ENCODE measurements at regions not wholly inside any gene's neighbourhood (a gene's known extent, or its start where the extent isn't known, plus 50 kb on each side); places are given as distances from the start of the nearest gene placed in this dataset.

DNA sequence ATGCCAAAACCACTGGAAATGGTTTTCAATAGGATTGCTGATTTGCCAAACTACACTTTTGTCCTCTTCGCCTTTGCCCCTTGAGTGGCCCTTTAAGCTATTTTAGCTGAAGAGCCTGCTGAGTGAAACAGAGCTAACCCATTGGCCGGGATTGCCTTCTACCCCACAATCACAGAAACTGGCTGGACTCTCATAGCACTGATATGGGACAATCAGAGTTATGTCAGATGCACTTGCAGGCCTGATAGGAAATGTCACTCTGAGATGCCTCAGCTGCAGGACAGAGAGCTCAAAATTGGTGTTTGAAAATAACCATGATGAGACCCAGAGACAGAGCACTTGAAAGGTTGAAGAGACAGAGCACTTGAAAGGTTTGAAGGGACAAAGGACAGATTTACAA is 354.4 kb downstream of the BRINP2 start:
- H2AK9ac ChIP-seq (replicated peaks; ENCODE audit: low read depth, low read length, poor library complexity): no peak overlapping the region
- H3K4ac ChIP-seq (ENCODE audit: low read depth, low read length): no peak overlapping the region
- no peak overlapping the region for H3K27ac ChIP-seq (ENCODE audit: insufficient read depth, low read length)
- H3K56ac ChIP-seq (ENCODE audit: extremely low read depth, insufficient read depth, low read length): no peak overlapping the region
- DNase-seq (no peak), ATAC-seq (ENCODE audit: low read depth) (no peak)
- H3K18ac ChIP-seq (ENCODE audit: low read depth, low read length): no peak overlapping the region
- H3K9me3 ChIP-seq (ENCODE audit: control insufficient read depth, insufficient read depth, low read length): no peaks in the 10 kb centered on the region
- CTCF ChIA-PET: no interaction called here
- H3K27me3 ChIP-seq (ENCODE audit: control insufficient read depth, insufficient read depth, low read length): no peaks in the 10 kb centered on the region
- no peak overlapping the region for H3K4me3 ChIP-seq (ENCODE audit: insufficient read depth, low read depth, low read length)
- BruUV-seq (replicated peaks): no TSS peak
- dilution Hi-C loops (cut with HindIII; ENCODE audit: low sequenced_read_pairs, unreplicated experiment) (no loop called here), intact Hi-C loops (cut with micrococcal nuclease) (no loop called here), in situ Hi-C loops (cut with MboI; ENCODE audit: low sequenced_read_pairs) (no loop called here)
- H2BK5ac ChIP-seq (ENCODE audit: low read depth, low read length, poor library complexity, severe bottlenecking): no peak overlapping the region
- no peak overlapping the region for H4K8ac ChIP-seq (ENCODE audit: low read depth in 2 of 2, low read length in 2 of 2)
- POLR2A ChIA-PET (ENCODE audit: unreplicated experiment): no interaction called here
- H2BK15ac ChIP-seq (ENCODE audit: low read depth, low read length): no peak overlapping the region
- no peaks in the 10 kb centered on the region for H4K20me1 ChIP-seq (ENCODE audit: insufficient read depth, low read length)
- H3K9me1 ChIP-seq (ENCODE audit: insufficient read depth, low read length): no peaks in the 10 kb centered on the region
- TF ChIP-seq CEBPB (IDR thresholded peaks at IDR 0.05; ENCODE audit: low read depth, low read length) (no peak), RCOR1 (IDR thresholded peaks at IDR 0.05; ENCODE audit: insufficient replicate concordance, low read length) (no peak), MAZ (IDR thresholded peaks at IDR 0.05; ENCODE audit: borderline replicate concordance, low read depth, low read length) (no peak), RAD21 (IDR thresholded peaks at IDR 0.05; ENCODE audit: low read length) (no peak), RFX5 (IDR thresholded peaks at IDR 0.05; ENCODE audit: low read depth, low read length) (no peak), MAFK (IDR thresholded peaks at IDR 0.05; ENCODE audit: low read depth, low read length) (no peak), FOS (IDR thresholded peaks at IDR 0.05; ENCODE audit: low read depth, low read length) (no peak)
- TF ChIP-seq, protein P1, sequence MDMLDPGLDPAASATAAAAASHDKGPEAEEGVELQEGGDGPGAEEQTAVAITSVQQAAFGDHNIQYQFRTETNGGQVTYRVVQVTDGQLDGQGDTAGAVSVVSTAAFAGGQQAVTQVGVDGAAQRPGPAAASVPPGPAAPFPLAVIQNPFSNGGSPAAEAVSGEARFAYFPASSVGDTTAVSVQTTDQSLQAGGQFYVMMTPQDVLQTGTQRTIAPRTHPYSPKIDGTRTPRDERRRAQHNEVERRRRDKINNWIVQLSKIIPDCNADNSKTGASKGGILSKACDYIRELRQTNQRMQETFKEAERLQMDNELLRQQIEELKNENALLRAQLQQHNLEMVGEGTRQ (IDR thresholded peaks at IDR 0.05; ENCODE audit: low read depth, low read length): no peak
- no peak overlapping the region for H3K9ac ChIP-seq (ENCODE audit: low read depth, low read length)
- H2BK20ac ChIP-seq (ENCODE audit: low read depth, low read length): no peak overlapping the region
- H3K79me1 ChIP-seq (ENCODE audit: low read depth in 1 of 2, low read length in 2 of 2): no peaks in the 10 kb centered on the region
- H4K91ac ChIP-seq (ENCODE audit: insufficient read depth, low read depth, low read length): no peak overlapping the region
- H4K5ac ChIP-seq (ENCODE audit: low read depth, low read length): no peak overlapping the region
- no peak overlapping the region for H3K23ac ChIP-seq (ENCODE audit: low read depth, low read length)
- no peak overlapping the region for H3K14ac ChIP-seq (replicated peaks; ENCODE audit: low read depth, low read length)
- no peak overlapping the region for H2AFZ ChIP-seq (replicated peaks; ENCODE audit: low read length, poor library complexity)
- 60% methylated on average over 1 of the region's 2 CpGs; no CpG with 5 or more reads in 1 of the 2 experiments for WGBS, 2 experiments (ENCODE audit: extremely low coverage in 2 of 2, insufficient read length in 1 of 2)
- H3K36me3 ChIP-seq (ENCODE audit: control insufficient read depth, insufficient read depth, low read length): no peaks in the 10 kb centered on the region
- H2AK5ac ChIP-seq (ENCODE audit: low read depth, low read length): no peak overlapping the region
- H3K4me1 ChIP-seq (ENCODE audit: control insufficient read depth, insufficient read depth, low read length): no peaks in the 10 kb centered on the region
- H3K4me2 ChIP-seq (ENCODE audit: low read depth, low read length): no peak overlapping the region
- no peak overlapping the region for H2BK120ac ChIP-seq (ENCODE audit: low read depth, low read length)
